ENCODE measurements at regions not wholly inside any gene's neighbourhood (a gene's known extent, or its start where the extent isn't known, plus 50 kb on each side); places are given as distances from the start of the nearest gene placed in this dataset.
"Not testable (repeated sequence)": the region's sequence is repeated elsewhere in the genome, so short reads cannot be mapped to it uniquely, and the experiment has no call there.

DNA sequence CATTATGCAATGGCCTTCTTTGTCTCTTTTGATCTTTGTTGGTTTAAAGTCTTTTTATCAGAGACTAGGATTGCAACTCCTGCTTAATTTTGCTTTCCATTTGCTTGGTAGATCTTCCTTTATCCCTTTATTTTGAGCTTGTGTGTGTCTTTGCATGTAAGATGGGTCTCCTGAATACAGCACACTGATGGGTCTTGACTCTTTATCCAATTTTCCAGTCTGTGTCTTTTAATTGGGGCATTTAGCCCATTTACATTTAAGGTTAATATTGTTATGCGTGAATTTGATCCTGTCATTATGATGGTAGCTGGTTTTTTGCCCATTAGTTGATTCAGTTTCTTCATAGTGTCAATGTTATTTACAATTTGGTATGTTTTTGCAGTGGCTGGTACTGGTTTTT lies 56.9 kb upstream of the TBX18 start:
- not testable (repeated sequence) for DNase-seq (ENCODE audit: low spot score)

DNA sequence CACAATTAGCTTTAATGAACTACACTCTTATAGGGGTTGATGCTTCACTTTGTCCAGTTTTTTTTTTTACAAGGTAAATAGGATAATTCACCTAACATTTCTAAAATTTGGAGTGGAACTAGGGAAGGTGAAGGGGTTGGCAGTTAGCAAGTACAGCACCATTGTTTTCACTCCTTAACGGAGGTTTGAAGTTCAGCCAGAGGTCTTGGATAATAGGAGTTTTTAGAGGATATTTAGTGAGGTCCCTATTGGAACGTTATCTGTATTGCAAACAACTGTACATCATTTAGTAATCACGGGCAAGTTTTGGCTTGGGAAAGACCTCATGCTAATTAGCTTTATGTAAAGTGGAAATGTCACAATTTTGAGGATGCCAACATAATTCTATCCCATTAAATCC lies 52.3 kb upstream of the TBX18 start:
- no peak for DNase-seq (ENCODE audit: low spot score)

DNA sequence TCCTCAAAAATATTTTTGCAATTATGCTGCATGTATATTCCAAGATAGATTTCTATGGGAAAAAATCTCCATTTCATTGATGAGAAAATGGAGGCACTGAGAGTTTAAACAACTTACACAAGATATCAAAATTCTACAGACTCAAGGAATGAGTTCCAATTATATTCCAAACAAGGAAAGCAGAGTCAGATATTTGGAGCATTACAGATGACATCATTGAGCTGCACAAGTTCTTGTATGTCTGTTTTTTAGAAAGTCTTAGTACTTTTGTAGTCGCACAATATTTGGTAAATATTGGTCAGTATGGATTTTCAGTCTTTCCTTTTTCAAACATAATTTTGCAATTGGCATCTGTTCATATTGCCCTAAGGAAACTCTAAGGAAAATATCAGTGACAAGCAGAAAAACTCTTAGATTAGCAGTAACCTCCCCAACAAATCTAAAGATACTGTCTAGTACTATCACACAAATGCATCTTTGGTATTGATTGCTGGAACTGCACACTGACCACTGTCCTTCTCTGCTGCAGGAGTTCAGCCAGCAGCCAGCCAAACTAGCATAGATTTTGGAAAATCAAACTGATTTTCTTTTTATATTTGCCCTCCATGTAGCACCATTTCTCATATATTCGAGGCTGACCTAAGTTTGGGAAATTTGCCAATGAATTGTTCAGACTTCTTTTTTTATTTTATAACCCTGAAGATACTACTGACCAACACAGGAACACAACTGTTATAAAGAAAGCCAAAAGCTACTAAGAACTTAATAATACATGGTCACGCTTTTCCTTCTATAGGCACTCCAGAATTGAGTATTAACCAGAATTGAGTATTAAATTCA lies 51.7 kb upstream of the TBX18 start:
- DNase-seq (ENCODE audit: low spot score): no peak
